ENCODE measurements at regions not wholly inside any gene's neighbourhood (a gene's known extent, or its start where the extent isn't known, plus 50 kb on each side); places are given as distances from the start of the nearest gene placed in this dataset.

DNA sequence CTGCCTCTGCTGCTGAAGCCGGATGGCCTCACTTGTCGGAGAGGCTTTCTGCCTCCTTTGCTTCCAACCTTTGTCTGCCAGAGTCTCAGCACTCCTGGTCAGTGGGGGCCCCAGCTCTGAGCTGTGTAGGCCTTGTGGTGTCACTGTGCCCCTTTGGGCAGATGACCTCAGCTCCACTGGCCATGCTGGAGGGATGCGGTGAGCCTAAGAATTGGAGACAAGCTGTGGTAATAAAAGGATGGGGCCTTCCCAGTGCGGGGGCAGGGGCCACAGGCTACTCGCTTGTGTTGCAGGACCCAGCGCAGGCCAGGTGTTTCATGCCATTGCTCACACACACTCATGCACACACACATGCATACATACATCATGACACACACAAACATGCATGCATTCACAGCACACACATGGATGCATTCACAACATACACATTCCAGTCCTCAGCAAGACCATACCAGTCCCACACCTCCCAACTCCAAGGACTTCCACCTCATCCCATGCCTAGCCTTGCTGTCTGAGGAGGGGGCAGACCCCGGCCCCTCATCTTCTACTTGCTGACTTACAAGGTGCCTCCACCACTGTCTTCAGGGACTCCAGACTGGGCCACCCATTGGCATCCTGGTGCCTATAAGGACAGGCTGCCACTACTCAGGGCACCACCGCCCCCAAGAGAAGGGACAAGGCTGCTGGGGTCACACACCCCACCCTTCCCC, 237.7 kb downstream of the SYK start:
- DNase-seq (ENCODE audit: low spot score): no peak
- FAIRE-seq: no peak

GRCh38 chr9:91039835-91040140, 238.2 kb downstream of the SYK start:
- FAIRE-seq (no peak), DNase-seq (ENCODE audit: low spot score) (no peak)

GRCh38 chr9:91040371-91041215, 239.0 kb downstream of the SYK start:
- no peak for FAIRE-seq

GRCh38 chr9:91042024-91042423, 240.4 kb downstream of the SYK start:
- DNase-seq (ENCODE audit: low spot score): no peak
- no peak for FAIRE-seq

More at GRCh38 chr9:91040371-91041215, 239.0 kb downstream of the SYK start:
- DNase-seq (ENCODE audit: low spot score): no peak

- FAIRE-seq (no peak), DNase-seq (ENCODE audit: low spot score) (no peak)
These were observed 240.9 kb downstream of the SYK start for GRCh38 chr9:91042541-91042940.

GRCh38 chr9:91043056-91043810, 241.6 kb downstream of the SYK start:
- DNase-seq (ENCODE audit: low spot score): no peak
- no peak for FAIRE-seq

- FAIRE-seq (no peak), DNase-seq (ENCODE audit: low spot score) (no peak)
These were observed 242.2 kb downstream of the SYK start for GRCh38 chr9:91043811-91044175.

DNA sequence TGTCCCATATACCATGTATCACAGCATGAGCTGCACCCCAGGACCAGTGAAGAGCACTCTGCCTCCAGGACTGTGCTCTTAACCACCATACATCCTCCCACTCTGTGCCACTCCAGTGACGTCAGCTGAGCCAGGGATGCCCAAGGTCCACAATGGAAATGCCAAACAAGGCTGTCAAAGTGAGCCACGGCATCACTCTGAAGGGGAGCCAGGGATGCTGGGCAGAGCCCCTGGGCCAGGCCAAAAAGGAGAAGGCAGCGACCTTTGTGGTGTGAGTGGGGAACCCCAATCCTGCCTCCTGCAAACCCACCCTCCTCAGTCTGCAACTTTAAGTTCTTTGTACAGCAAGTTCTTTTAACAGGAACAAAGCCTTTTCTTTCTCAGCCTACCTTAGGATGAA, 242.7 kb downstream of the SYK start:
- no peak for DNase-seq (ENCODE audit: low spot score)
- no peak for FAIRE-seq

DNA sequence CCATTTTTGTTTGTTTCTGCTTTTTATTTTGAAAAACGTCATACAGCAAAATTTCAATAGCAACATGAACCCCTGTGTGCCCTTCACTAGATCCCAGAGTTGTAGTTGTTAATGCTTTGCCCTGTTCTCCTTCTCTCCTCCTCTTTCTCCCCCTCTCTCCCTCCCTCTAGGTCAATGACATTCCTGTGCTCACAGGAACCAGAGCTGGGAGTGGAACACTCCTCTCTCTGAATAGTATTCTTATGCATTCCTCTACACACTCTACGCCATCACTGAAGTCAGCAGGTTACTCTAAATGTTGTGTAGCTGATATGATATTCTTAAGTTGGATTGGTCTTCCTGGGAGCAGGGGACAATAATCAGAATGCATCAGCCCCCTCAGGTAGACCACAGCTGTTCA, 243.4 kb downstream of the SYK start:
- FAIRE-seq: no peak

GRCh38 chr9:91047529-91047928, 245.9 kb downstream of the SYK start:
- FAIRE-seq (no peak), DNase-seq (ENCODE audit: low spot score) (no peak)

More for the DNA sequence above, 243.4 kb downstream of the SYK start:
- no peak for DNase-seq (ENCODE audit: low spot score)

DNA sequence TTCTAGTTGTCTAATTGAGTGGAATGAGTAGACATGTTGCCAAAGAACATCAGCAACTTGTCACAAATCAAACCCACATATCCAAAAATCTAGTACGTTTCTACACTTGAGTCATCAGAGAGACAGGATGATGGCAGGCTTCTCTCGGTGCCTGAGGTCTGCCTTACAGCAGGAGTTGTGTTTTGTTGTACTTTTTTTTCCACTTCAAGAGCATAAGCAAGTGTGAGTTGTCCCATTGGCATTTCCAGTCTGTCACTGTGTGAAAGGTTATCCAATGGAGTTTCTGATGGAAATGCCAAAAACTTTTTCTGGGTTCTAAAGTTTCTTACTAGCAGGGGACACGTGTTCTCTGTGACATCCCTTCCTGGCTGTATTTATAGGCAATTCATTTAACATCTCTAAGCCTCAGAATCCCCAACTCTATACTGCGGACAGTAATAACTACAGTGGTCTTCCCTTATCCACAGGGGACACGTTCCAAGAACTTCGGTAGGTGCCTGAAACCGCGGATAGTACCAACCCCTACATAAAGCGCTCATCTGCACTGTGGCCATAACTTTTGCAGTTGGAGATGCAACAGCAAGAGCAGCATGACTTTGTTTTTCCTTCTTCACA, 246.5 kb downstream of the SYK start:
- DNase-seq (ENCODE audit: low spot score) (peak; percentile 50), FAIRE-seq (no peak)

GRCh38 chr9:91048749-91049148, 247.1 kb downstream of the SYK start:
- DNase-seq (ENCODE audit: low spot score) (no peak), FAIRE-seq (peak; percentile 13)

DNA sequence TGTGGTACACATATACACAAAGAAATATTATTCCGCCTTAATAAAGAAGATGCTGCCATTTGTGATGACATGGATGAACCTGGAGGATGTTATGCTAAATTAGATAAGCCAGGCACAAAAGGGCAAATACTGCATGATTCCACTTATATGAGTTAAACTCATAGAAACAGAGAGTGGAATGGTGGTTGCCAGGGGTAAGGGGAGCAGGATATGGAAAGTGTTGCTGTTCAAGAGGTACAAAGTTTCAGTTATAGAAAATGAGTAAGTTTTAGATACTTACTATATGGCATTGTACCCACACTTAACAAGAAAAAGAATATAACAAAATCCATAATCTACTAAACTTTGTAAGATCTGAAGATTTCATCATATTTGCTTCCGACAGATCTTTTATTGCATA, 252.2 kb downstream of the SYK start:
- no peak for DNase-seq (ENCODE audit: low spot score)
- FAIRE-seq: no peak

- FAIRE-seq (no peak), DNase-seq (ENCODE audit: low spot score) (no peak)
These were observed 254.2 kb downstream of the SYK start for GRCh38 chr9:91055845-91056244.

- DNase-seq (ENCODE audit: low spot score) (no peak), FAIRE-seq (no peak)
These were observed 254.9 kb downstream of the SYK start for GRCh38 chr9:91056486-91056885.

GRCh38 chr9:91056917-91057316, 255.3 kb downstream of the SYK start:
- FAIRE-seq (no peak), DNase-seq (ENCODE audit: low spot score) (no peak)

- no peak for DNase-seq (ENCODE audit: low spot score)
- no peak for FAIRE-seq
These were observed 258.1 kb downstream of the SYK start for GRCh38 chr9:91059713-91060112.

GRCh38 chr9:91060520-91061343, 259.1 kb downstream of the SYK start:
- DNase-seq (ENCODE audit: low spot score) (peak; percentile 69), FAIRE-seq (no peak)

- no peak for FAIRE-seq
- DNase-seq (ENCODE audit: low spot score): no peak
These were observed 259.9 kb downstream of the SYK start for GRCh38 chr9:91061506-91061905.

GRCh38 chr9:91062281-91062680, 260.7 kb downstream of the SYK start:
- FAIRE-seq (no peak), DNase-seq (ENCODE audit: low spot score) (no peak)

DNA sequence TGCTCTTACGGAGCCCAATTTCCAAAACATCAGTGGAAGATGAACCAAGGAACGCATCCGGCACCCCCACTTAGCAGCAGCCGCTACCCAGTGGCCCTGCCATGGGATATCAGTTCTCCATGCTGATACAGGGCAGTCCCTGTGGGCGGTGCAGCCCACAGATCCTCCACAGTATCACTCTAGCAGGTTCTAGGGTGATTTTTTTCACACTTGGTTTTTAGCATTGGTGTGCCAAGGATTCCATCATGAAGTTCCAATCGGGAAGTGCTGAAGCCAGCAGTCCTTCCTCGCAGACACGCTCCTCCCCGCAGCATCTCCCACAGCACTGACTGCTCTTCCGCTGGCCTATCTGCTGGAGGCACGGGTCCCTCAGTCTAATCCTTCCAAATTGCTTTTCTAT, 261.9 kb downstream of the SYK start:
- FAIRE-seq: no peak
- DNase-seq (ENCODE audit: low spot score): no peak
